ENCODE measurements at regions not wholly inside any gene's neighbourhood (a gene's known extent, or its start where the extent isn't known, plus 50 kb on each side); places are given as distances from the start of the nearest gene placed in this dataset.

- H3F3A ChIP-seq (ENCODE audit: insufficient read depth, low read length) = no peaks in the 10 kb centered on the region
- no peaks in the 10 kb centered on the region for H4K20me1 ChIP-seq (ENCODE audit: insufficient read depth, low read length)
- H3K9me3 ChIP-seq (replicated peaks; ENCODE audit: insufficient read depth, low read length) = no peaks in the 10 kb centered on the region
- no peak overlapping the region for H3K4me2 ChIP-seq (ENCODE audit: low read depth, low read length)
- no peak for DNase-seq
- H3K9ac ChIP-seq (ENCODE audit: low read length) = no peak overlapping the region
- H3K36me3 ChIP-seq (replicated peaks; ENCODE audit: insufficient read depth, low read length) = no peaks in the 10 kb centered on the region
- H3K9me2 ChIP-seq (replicated peaks; ENCODE audit: insufficient read depth, low read length) = no peaks in the 10 kb centered on the region
- H3K79me2 ChIP-seq (ENCODE audit: low read length) = no peaks in the 10 kb centered on the region
- no peaks in the 10 kb centered on the region for H3K27me3 ChIP-seq (replicated peaks; ENCODE audit: insufficient read depth, low read length)
- no peaks in the 10 kb centered on the region for H3K4me1 ChIP-seq (ENCODE audit: low read length)
- no peak overlapping the region for H2AFZ ChIP-seq (ENCODE audit: low read length)
- H3K4me3 ChIP-seq (ENCODE audit: low read length) = no peak overlapping the region
- H3K27ac ChIP-seq (ENCODE audit: low read length) = no peak overlapping the region
- TF ChIP-seq EZH2phosphoT487 (IDR thresholded peaks at IDR 0.05; ENCODE audit: low read length) = no peak
- TF ChIP-seq EZH2 (optimal IDR thresholded peaks at IDR 0.05; ENCODE audit: low read depth, low read length) = no peak
- no peak for TF ChIP-seq CTCF (IDR thresholded peaks at IDR 0.05; ENCODE audit: low read length)
Measured at GRCh38 chr9:78682216-78682615, 385.3 kb downstream of the PSAT1 start.

GRCh38 chr9:78685471-78685870 is 388.5 kb downstream of the PSAT1 start:
- Histone ChIP-seq H3F3A (ENCODE audit: insufficient read depth, low read length) (no peaks in the 10 kb centered on the region), H3K79me2 (ENCODE audit: low read length) (no peaks in the 10 kb centered on the region), H3K9me2 (replicated peaks; ENCODE audit: insufficient read depth, low read length) (no peaks in the 10 kb centered on the region), H3K27me3 (replicated peaks; ENCODE audit: insufficient read depth, low read length) (no peaks in the 10 kb centered on the region), H3K9ac (ENCODE audit: low read length) (no peak overlapping the region), H3K4me2 (ENCODE audit: low read depth, low read length) (no peak overlapping the region), H3K4me3 (ENCODE audit: low read length) (no peak overlapping the region), H3K36me3 (replicated peaks; ENCODE audit: insufficient read depth, low read length) (no peaks in the 10 kb centered on the region), H3K9me3 (replicated peaks; ENCODE audit: insufficient read depth, low read length) (no peaks in the 10 kb centered on the region), H2AFZ (ENCODE audit: low read length) (no peak overlapping the region), H4K20me1 (ENCODE audit: insufficient read depth, low read length) (no peaks in the 10 kb centered on the region), H3K4me1 (ENCODE audit: low read length) (no peaks in the 10 kb centered on the region), H3K27ac (ENCODE audit: low read length) (no peak overlapping the region)
- TF ChIP-seq EZH2 (optimal IDR thresholded peaks at IDR 0.05; ENCODE audit: low read depth, low read length) = no peak
- no peak for TF ChIP-seq EZH2phosphoT487 (IDR thresholded peaks at IDR 0.05; ENCODE audit: low read length)
- DNase-seq = no peak

GRCh38 chr9:78688796-78689195 is 391.9 kb downstream of the PSAT1 start:
- Histone ChIP-seq H2AFZ (ENCODE audit: low read length) (no peak overlapping the region), H3K79me2 (ENCODE audit: low read length) (no peaks in the 10 kb centered on the region), H3K27ac (ENCODE audit: low read length) (no peak overlapping the region), H3K9ac (ENCODE audit: low read length) (no peak overlapping the region), H3K4me3 (ENCODE audit: low read length) (no peak overlapping the region), H3K36me3 (replicated peaks; ENCODE audit: insufficient read depth, low read length) (no peaks in the 10 kb centered on the region), H3K27me3 (replicated peaks; ENCODE audit: insufficient read depth, low read length) (no peaks in the 10 kb centered on the region), H4K20me1 (ENCODE audit: insufficient read depth, low read length) (no peaks in the 10 kb centered on the region), H3K9me3 (replicated peaks; ENCODE audit: insufficient read depth, low read length) (no peaks in the 10 kb centered on the region), H3K4me1 (ENCODE audit: low read length) (no peaks in the 10 kb centered on the region), H3F3A (ENCODE audit: insufficient read depth, low read length) (no peaks in the 10 kb centered on the region), H3K4me2 (ENCODE audit: low read depth, low read length) (no peak overlapping the region), H3K9me2 (replicated peaks; ENCODE audit: insufficient read depth, low read length) (no peaks in the 10 kb centered on the region)
- TF ChIP-seq EZH2phosphoT487 (IDR thresholded peaks at IDR 0.05; ENCODE audit: low read length) (no peak), CTCF (IDR thresholded peaks at IDR 0.05; ENCODE audit: low read length) (no peak), EZH2 (optimal IDR thresholded peaks at IDR 0.05; ENCODE audit: low read depth, low read length) (no peak)
- DNase-seq = no peak

- Histone ChIP-seq H3K9ac (ENCODE audit: low read length) (no peak overlapping the region), H3K4me2 (ENCODE audit: low read depth, low read length) (no peak overlapping the region), H3K9me3 (replicated peaks; ENCODE audit: insufficient read depth, low read length) (no peaks in the 10 kb centered on the region), H3K4me3 (ENCODE audit: low read length) (no peak overlapping the region), H3F3A (ENCODE audit: insufficient read depth, low read length) (no peaks in the 10 kb centered on the region), H3K4me1 (ENCODE audit: low read length) (no peaks in the 10 kb centered on the region), H3K36me3 (replicated peaks; ENCODE audit: insufficient read depth, low read length) (no peaks in the 10 kb centered on the region), H3K27ac (ENCODE audit: low read length) (no peak overlapping the region), H3K27me3 (replicated peaks; ENCODE audit: insufficient read depth, low read length) (no peaks in the 10 kb centered on the region), H3K9me2 (replicated peaks; ENCODE audit: insufficient read depth, low read length) (no peaks in the 10 kb centered on the region), H2AFZ (ENCODE audit: low read length) (no peak overlapping the region), H4K20me1 (ENCODE audit: insufficient read depth, low read length) (no peaks in the 10 kb centered on the region), H3K79me2 (ENCODE audit: low read length) (no peaks in the 10 kb centered on the region)
- DNase-seq = no peak
- TF ChIP-seq EZH2 (optimal IDR thresholded peaks at IDR 0.05; ENCODE audit: low read depth, low read length) (no peak), CTCF (IDR thresholded peaks at IDR 0.05; ENCODE audit: low read length) (no peak), EZH2phosphoT487 (IDR thresholded peaks at IDR 0.05; ENCODE audit: low read length) (no peak)
Measured at GRCh38 chr9:78691542-78691941, 394.6 kb downstream of the PSAT1 start.
